LHCN-M2 (cell line): ENCODE measurements at regions not wholly inside any gene's neighbourhood (a gene's known extent, or its start where the extent isn't known, plus 50 kb on each side); places are given as distances from the start of the nearest gene placed in this dataset.
"Not testable (repeated sequence)": the region's sequence is repeated elsewhere in the genome, so short reads cannot be mapped to it uniquely, and the experiment has no call there.

Source experiments
- DNase-seq: peaks from one replicate; pipeline ENCODE4 v3.0.0-alpha.2; 2012; ENCODE audit warnings: low read depth

GRCh38 chr20:59460352-59460751, 144.0 kb upstream of the PHACTR3 start:
- no peak for DNase-seq

GRCh38 chr20:59461526-59461925, 142.8 kb upstream of the PHACTR3 start:
- DNase-seq = no peak

GRCh38 chr20:59462249-59462648, 142.1 kb upstream of the PHACTR3 start:
- DNase-seq = no peak

GRCh38 chr20:59463541-59463940, 140.8 kb upstream of the PHACTR3 start:
- DNase-seq = no peak

- DNase-seq = no peak
These were observed 138.1 kb upstream of the PHACTR3 start for GRCh38 chr20:59466107-59466815.

- DNase-seq = no peak
These were observed 135.5 kb upstream of the PHACTR3 start for GRCh38 chr20:59468831-59469230.

GRCh38 chr20:59469267-59470252, 134.8 kb upstream of the PHACTR3 start:
- no peak for DNase-seq

GRCh38 chr20:59470521-59470920, 133.8 kb upstream of the PHACTR3 start:
- no peak for DNase-seq

- DNase-seq = no peak
These were observed 132.5 kb upstream of the PHACTR3 start for GRCh38 chr20:59471653-59472421.

- no peak for DNase-seq
These were observed 130.6 kb upstream of the PHACTR3 start for GRCh38 chr20:59473742-59474141.

- DNase-seq = no peak
These were observed 123.3 kb upstream of the PHACTR3 start for GRCh38 chr20:59481067-59481466.

GRCh38 chr20:59481477-59482018, 122.8 kb upstream of the PHACTR3 start:
- DNase-seq = no peak

GRCh38 chr20:59482351-59483187, 121.8 kb upstream of the PHACTR3 start:
- no peak for DNase-seq

GRCh38 chr20:59483481-59483880, 120.9 kb upstream of the PHACTR3 start:
- no peak for DNase-seq

GRCh38 chr20:59484228-59484627, 120.1 kb upstream of the PHACTR3 start:
- DNase-seq = no peak

GRCh38 chr20:59485576-59486454, 118.5 kb upstream of the PHACTR3 start:
- DNase-seq = no peak

GRCh38 chr20:59488459-59488858, 115.9 kb upstream of the PHACTR3 start:
- DNase-seq = not testable (repeated sequence)

GRCh38 chr20:59490196-59491004, 113.9 kb upstream of the PHACTR3 start:
- DNase-seq = not testable (repeated sequence)

GRCh38 chr20:59491884-59492283, 112.5 kb upstream of the PHACTR3 start:
- DNase-seq = no peak
